ENCODE measurements at regions not wholly inside any gene's neighbourhood (a gene's known extent, or its start where the extent isn't known, plus 50 kb on each side); places are given as distances from the start of the nearest gene placed in this dataset.

DNA sequence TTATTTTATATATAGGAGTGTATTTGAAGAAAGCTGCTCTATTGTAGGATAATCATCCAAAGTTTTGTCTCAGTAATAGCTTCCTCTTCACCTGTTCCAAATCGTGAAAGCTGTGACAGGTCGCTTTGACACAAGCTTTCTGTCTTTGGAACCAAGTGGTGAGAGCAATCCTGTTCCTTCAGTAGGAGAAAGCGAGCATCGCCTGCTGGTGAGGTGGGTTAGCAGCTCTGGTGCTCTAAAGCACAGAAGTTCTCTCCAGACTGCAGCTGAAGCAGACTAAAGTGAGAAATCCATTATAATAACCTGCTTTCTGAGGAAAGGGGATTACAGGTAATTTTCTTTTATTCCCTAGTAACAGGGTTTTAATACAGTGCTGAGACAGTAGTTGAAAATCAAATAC lies 803.8 kb downstream of the ADGRL2 start:
- TF ChIP-seq POLR2A (IDR thresholded peaks at IDR 0.05): no peak
- H3K9me3 ChIP-seq: no peaks in the 10 kb centered on the region
- H3K4me3 ChIP-seq: no peak overlapping the region
- H3K27ac ChIP-seq: no peak overlapping the region
- H3K27me3 ChIP-seq: no peaks in the 10 kb centered on the region
- intact Hi-C loops (cut with DNase I; ENCODE audit: low total_unique reads): no loop called here
- H3K4me1 ChIP-seq: no peaks in the 10 kb centered on the region
- H3K36me3 ChIP-seq: no peaks in the 10 kb centered on the region
- DNase-seq: no peak

DNA sequence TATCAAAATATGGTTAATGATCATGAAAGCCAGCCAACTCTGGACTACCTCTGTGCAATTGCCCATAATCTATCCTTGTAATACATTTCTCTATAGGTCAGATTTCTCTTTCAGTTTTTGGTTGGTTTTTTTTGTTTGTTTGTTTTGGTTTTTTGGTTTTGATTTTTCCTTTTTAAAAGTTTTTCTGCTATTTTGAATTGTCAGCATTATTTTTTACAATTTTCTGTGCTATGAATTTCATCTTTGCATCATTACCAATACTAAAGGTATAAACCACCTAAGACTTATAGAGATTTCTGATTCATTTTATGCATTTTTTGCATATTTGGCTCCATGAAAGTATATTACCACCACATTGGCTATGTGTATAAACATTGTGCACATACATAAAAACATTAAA lies 799.6 kb downstream of the ADGRL2 start:
- no peaks in the 10 kb centered on the region for H3K9me3 ChIP-seq
- TF ChIP-seq POLR2A (IDR thresholded peaks at IDR 0.05) (no peak), CTCF (IDR thresholded peaks at IDR 0.05) (no peak)
- intact Hi-C loops (cut with DNase I; ENCODE audit: low total_unique reads): no loop called here
- DNase-seq: no peak
- no peaks in the 10 kb centered on the region for H3K36me3 ChIP-seq
- no peak overlapping the region for H3K27ac ChIP-seq
- no peak overlapping the region for H3K4me3 ChIP-seq
- H3K4me1 ChIP-seq: no peaks in the 10 kb centered on the region
- H3K27me3 ChIP-seq: no peaks in the 10 kb centered on the region

DNA sequence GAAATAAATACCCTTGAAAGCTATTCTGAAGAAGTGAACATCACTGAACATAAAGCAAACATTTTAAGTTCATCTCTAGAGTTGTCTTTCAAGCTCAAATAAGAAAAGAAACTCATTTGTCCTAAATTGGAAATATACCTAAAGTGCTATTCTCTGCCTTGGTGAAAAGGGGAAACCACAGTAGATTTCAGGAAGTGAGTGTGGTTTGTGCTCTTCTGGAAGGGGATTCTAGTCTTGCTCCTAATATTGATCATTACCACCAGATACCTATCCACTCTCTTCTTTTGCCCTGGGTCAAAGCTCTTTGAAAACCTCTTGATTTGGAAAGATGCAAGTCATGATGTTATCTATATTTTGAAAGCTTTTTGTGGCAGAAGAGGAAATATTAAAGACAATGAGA lies 798.1 kb downstream of the ADGRL2 start:
- TF ChIP-seq POLR2A (IDR thresholded peaks at IDR 0.05) (no peak), CTCF (IDR thresholded peaks at IDR 0.05) (no peak)
- intact Hi-C loops (cut with DNase I; ENCODE audit: low total_unique reads): no loop called here
- H3K4me1 ChIP-seq: no peaks in the 10 kb centered on the region

DNA sequence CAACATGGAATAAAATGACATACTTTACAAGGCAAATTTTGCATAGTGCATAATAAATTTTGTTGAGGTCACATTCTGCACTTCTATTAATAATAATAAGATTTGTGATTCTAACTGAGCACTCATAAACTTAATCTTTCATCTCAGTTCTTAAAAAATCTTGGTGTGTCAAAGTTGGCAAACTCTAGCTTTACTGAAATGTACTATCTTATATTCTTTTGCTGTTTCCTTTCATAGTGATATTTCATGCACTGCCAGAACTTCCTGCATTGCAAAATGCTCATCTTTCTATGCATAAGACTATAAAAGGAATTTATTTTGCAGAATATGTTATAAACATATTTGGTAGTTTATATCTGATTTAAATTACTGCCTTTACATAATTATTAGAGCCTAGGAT lies 797.6 kb downstream of the ADGRL2 start:
- Histone ChIP-seq H3K27ac (no peak overlapping the region), H3K9me3 (no peaks in the 10 kb centered on the region), H3K36me3 (no peaks in the 10 kb centered on the region), H3K4me1 (no peaks in the 10 kb centered on the region), H3K4me3 (no peak overlapping the region), H3K27me3 (no peaks in the 10 kb centered on the region)
- TF ChIP-seq POLR2A (IDR thresholded peaks at IDR 0.05): no peak
- TF ChIP-seq CTCF (IDR thresholded peaks at IDR 0.05): no peak
- intact Hi-C loops (cut with DNase I; ENCODE audit: low total_unique reads): no loop called here
- DNase-seq: no peak

More for the DNA sequence above, 798.1 kb downstream of the ADGRL2 start:
- Histone ChIP-seq H3K36me3 (no peaks in the 10 kb centered on the region), H3K4me3 (no peak overlapping the region), H3K27ac (no peak overlapping the region), H3K27me3 (no peaks in the 10 kb centered on the region), H3K9me3 (no peaks in the 10 kb centered on the region)
- DNase-seq: no peak

DNA sequence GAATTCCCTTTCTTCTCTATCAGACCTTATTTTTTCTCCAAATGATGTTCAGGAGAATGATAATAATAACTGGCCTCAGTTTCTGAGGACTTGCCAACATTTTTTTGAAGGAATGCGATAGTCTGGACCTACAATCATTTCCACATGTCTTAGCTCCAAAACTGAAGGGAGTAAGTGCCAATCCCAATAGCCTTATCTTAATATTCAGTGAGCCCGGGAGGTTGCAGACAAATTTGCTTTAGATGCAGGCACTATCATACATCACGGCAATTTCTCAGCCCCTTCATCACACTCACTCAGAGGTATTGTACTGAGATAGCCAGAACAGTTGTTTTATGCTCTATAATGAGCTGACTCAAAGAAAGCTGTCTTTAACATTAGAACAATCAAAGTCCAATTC lies 796.9 kb downstream of the ADGRL2 start:
- no peak overlapping the region for H3K4me3 ChIP-seq
- DNase-seq: no peak
- H3K4me1 ChIP-seq: no peaks in the 10 kb centered on the region
- H3K27ac ChIP-seq: no peak overlapping the region
- H3K36me3 ChIP-seq: no peaks in the 10 kb centered on the region
- H3K9me3 ChIP-seq: no peaks in the 10 kb centered on the region
- no peaks in the 10 kb centered on the region for H3K27me3 ChIP-seq
- intact Hi-C loops (cut with DNase I; ENCODE audit: low total_unique reads): no loop called here
- TF ChIP-seq POLR2A (IDR thresholded peaks at IDR 0.05) (no peak), CTCF (IDR thresholded peaks at IDR 0.05) (no peak)

DNA sequence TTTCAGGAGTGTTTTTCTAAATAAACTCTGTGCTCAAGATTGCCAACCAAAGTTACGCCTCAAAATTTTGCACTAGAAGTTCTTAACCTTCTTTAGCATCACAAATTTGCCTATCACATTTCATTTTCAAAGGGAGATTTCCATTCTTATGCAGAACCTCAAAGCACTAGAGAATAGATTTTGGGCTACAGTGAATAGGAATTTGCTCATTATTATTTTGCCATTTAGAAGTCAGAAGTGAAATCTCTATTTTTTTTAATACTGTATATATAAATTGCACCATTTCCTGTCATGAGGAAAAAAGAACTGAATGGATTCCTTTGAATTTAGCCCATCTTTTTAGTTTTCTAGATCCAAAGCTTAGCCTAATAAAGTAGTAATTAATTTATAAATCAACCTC lies 796.4 kb downstream of the ADGRL2 start:
- intact Hi-C loops (cut with DNase I; ENCODE audit: low total_unique reads): no loop called here
- H3K36me3 ChIP-seq: no peaks in the 10 kb centered on the region

More for the DNA sequence above, 796.4 kb downstream of the ADGRL2 start:
- Histone ChIP-seq H3K4me1 (no peaks in the 10 kb centered on the region), H3K27ac (no peak overlapping the region), H3K9me3 (no peaks in the 10 kb centered on the region), H3K4me3 (no peak overlapping the region), H3K27me3 (no peaks in the 10 kb centered on the region)
- TF ChIP-seq POLR2A (IDR thresholded peaks at IDR 0.05) (no peak), CTCF (IDR thresholded peaks at IDR 0.05) (no peak)
- DNase-seq: no peak

Measured in uterus (tissue), 3 donors.